IMR-90 (cell line): ENCODE measurements at regions not wholly inside any gene's neighbourhood (a gene's known extent, or its start where the extent isn't known, plus 50 kb on each side); places are given as distances from the start of the nearest gene placed in this dataset.

Source experiments
- ATAC-seq: fragments of 200-7000 bp; cut with Tn5 transposase; 2 replicates; pipeline ENCODE4 v1.9.1; 2020; ENCODE audit warnings: low read depth, mild to moderate bottlenecking, moderate library complexity
- BruUV-seq: library from RNA; stranded (reverse); fragments of 400-500 nt; replicated peaks from 2 replicates; lab custom pipeline; 2021; lab: Mats Ljungman, UMichigan
- CTCF ChIA-PET: fragments of 300-600 bp; formaldehyde crosslinking; extraction: SDS; loops from one replicate; lab custom pipeline; 2021; ENCODE audit warnings: antibody characterized with exemption; lab: Yijun Ruan, JAX
- POLR2A ChIA-PET: fragments of 300-600 bp; sonication (Branson Sonifier 250); formaldehyde crosslinking; loops from one replicate; lab custom pipeline; 2022; ENCODE audit warnings: antibody characterized with exemption; ENCODE audit not compliant: unreplicated experiment; lab: Charles Lee
- DNase-seq: peaks from one replicate; pipeline ENCODE4 v3.0.0; 2013
- H2AFZ ChIP-seq: replicated peaks from 2 replicates; pipeline ENCODE3; 2013; ENCODE audit warnings: low read length, mild to moderate bottlenecking; ENCODE audit not compliant: poor library complexity
- H2AK5ac ChIP-seq: 2 replicates; pipeline ENCODE4 v1.6.1; 2013; ENCODE audit warnings: low read depth, low read length, inconsistent platforms
- H2AK9ac ChIP-seq: replicated peaks from 2 replicates; pipeline ENCODE3; 2013; ENCODE audit warnings: mild to moderate bottlenecking, low read depth, low read length, moderate library complexity; ENCODE audit not compliant: poor library complexity
- H2BK120ac ChIP-seq: 2 replicates; pipeline ENCODE4 v1.6.1; 2013; ENCODE audit warnings: low read depth, low read length, inconsistent platforms
- H2BK15ac ChIP-seq: 3 replicates; pipeline ENCODE4 v1.6.1; 2013; ENCODE audit warnings: low read depth, low read length, inconsistent platforms
- H2BK20ac ChIP-seq: 2 replicates; pipeline ENCODE4 v1.6.1; 2013; ENCODE audit warnings: low read depth, mild to moderate bottlenecking, inconsistent platforms, low read length, moderate library complexity
- H2BK5ac ChIP-seq: 2 replicates; pipeline ENCODE4 v1.6.1; 2013; ENCODE audit warnings: mild to moderate bottlenecking, low read depth, low read length, inconsistent platforms; ENCODE audit not compliant: poor library complexity, severe bottlenecking
- H3K14ac ChIP-seq: replicated peaks from 2 replicates; pipeline ENCODE4 v1.6.1; 2013; ENCODE audit warnings: low read depth, low read length, inconsistent platforms
- H3K18ac ChIP-seq: 2 replicates; pipeline ENCODE4 v1.6.1; 2013; ENCODE audit warnings: low read depth, low read length, control low read depth
- H3K23ac ChIP-seq: 2 replicates; pipeline ENCODE4 v1.6.1; 2013; ENCODE audit warnings: low read depth, low read length, inconsistent platforms
- H3K27ac ChIP-seq: 2 replicates; pipeline ENCODE4 v1.5.1; 2013; ENCODE audit warnings: mild to moderate bottlenecking, control low read depth, low read length; ENCODE audit not compliant: insufficient read depth
- H3K27me3 ChIP-seq: 2 replicates; pipeline ENCODE4 v1.6.1; 2013; ENCODE audit warnings: low read length; ENCODE audit not compliant: control insufficient read depth, insufficient read depth
- H3K36me3 ChIP-seq: 2 replicates; pipeline ENCODE4 v1.6.1; 2013; ENCODE audit warnings: low read length, mixed read lengths; ENCODE audit not compliant: control insufficient read depth, insufficient read depth
- H3K4ac ChIP-seq: 2 replicates; pipeline ENCODE4 v1.6.1; 2013; ENCODE audit warnings: low read depth, low read length, inconsistent platforms
- H3K4me1 ChIP-seq: 2 replicates; pipeline ENCODE4 v1.6.1; 2013; ENCODE audit warnings: low read length, mixed read lengths; ENCODE audit not compliant: control insufficient read depth, insufficient read depth
- H3K4me2 ChIP-seq: 2 replicates; pipeline ENCODE4 v1.6.1; 2013; ENCODE audit warnings: low read depth, mild to moderate bottlenecking, control low read depth, low read length, moderate library complexity
- H3K4me3 ChIP-seq: 2 replicates; pipeline ENCODE4 v1.5.1; 2013; ENCODE audit warnings: low read depth, mild to moderate bottlenecking, control low read depth, low read length, moderate library complexity; ENCODE audit not compliant: insufficient read depth
- H3K56ac ChIP-seq: 2 replicates; pipeline ENCODE4 v1.6.1; 2013; ENCODE audit warnings: low read length, inconsistent platforms; ENCODE audit not compliant: insufficient read depth; ENCODE audit errors: extremely low read depth
- H3K79me1 ChIP-seq, 2 experiments: 2 replicates each; pipeline ENCODE4 v1.6.1; 2013; ENCODE audit warnings: low read length in 2 of 2, inconsistent platforms in 1 of 2, low read depth in 1 of 2
- H3K9ac ChIP-seq: 2 replicates; pipeline ENCODE4 v1.6.1; 2013; ENCODE audit warnings: low read depth, low read length, control low read depth
- H3K9me1 ChIP-seq: 2 replicates; pipeline ENCODE4 v1.6.1; 2013; ENCODE audit warnings: low read length, inconsistent platforms; ENCODE audit not compliant: insufficient read depth
- H3K9me3 ChIP-seq: 2 replicates; pipeline ENCODE4 v1.6.1; 2013; ENCODE audit warnings: low read length; ENCODE audit not compliant: control insufficient read depth, insufficient read depth
- H4K20me1 ChIP-seq: 2 replicates; pipeline ENCODE4 v1.6.1; 2013; ENCODE audit warnings: low read length, inconsistent platforms; ENCODE audit not compliant: insufficient read depth
- H4K5ac ChIP-seq: 2 replicates; pipeline ENCODE4 v1.6.1; 2013; ENCODE audit warnings: mild to moderate bottlenecking, low read depth, low read length, control low read depth
- H4K8ac ChIP-seq, 2 experiments: 2 replicates each; pipeline ENCODE4 v1.6.1; 2013; ENCODE audit warnings: low read depth in 2 of 2, low read length in 2 of 2, control low read depth in 1 of 2, inconsistent platforms in 1 of 2
- H4K91ac ChIP-seq: 2 replicates; pipeline ENCODE4 v1.6.1; 2013; ENCODE audit warnings: low read depth, low read length, inconsistent platforms; ENCODE audit not compliant: insufficient read depth
- MAFK ChIP-seq: IDR thresholded peaks from 2 replicates; pipeline ENCODE4 v1.6.1; 2012; ENCODE audit warnings: low read depth, low read length, improper control_type of control experiment
- NFE2L2 ChIP-seq: fragments of 150-350 bp; IDR thresholded peaks from 2 replicates; pipeline ENCODE4 v1.6.1; 2016; ENCODE audit warnings: low read depth, mild to moderate bottlenecking, low read length
- RCOR1 ChIP-seq: IDR thresholded peaks from 2 replicates; pipeline ENCODE4 v1.6.1; 2012; ENCODE audit warnings: mild to moderate bottlenecking, low read length, improper control_type of control experiment; ENCODE audit not compliant: insufficient replicate concordance
- WGBS, 2 experiments: methylation state at CpG; one replicate each; pipeline versions ENCODE4 v1.1.5 to v1.1.7; 2013; ENCODE audit warnings: missing lambda C conversion rate in 2 of 2; ENCODE audit not compliant: insufficient read length in 1 of 2; ENCODE audit errors: extremely low coverage in 2 of 2; 5-methylcytosine and 5-hydroxymethylcytosine counted together
- dilution Hi-C: fragments of 300-500 bp; cut with HindIII; formaldehyde crosslinking; loops from one replicate; pipeline ENCODE4 v1.14.3; 2018; ENCODE audit warnings: low sequenced_read_pairs; ENCODE audit not compliant: unreplicated experiment
- in situ Hi-C: fragments of 300-500 bp; cut with MboI; formaldehyde crosslinking; loops from 3 replicates; pipeline ENCODE4 v1.14.3; 2019; ENCODE audit warnings: low sequenced_read_pairs, inconsistent platforms, mixed read lengths
- intact Hi-C: fragments of 100-400 bp; cut with micrococcal nuclease; formaldehyde crosslinking; loops from 2 replicates; pipeline ENCODE4 v1.10.0; 2022
- TF ChIP-seq, protein P1 (sequence below): fragments of 150-350 bp; IDR thresholded peaks from 2 replicates; pipeline ENCODE4 v1.6.1; 2017; ENCODE audit warnings: mild to moderate bottlenecking, antibody characterized with exemption, low read length, low read depth

DNA sequence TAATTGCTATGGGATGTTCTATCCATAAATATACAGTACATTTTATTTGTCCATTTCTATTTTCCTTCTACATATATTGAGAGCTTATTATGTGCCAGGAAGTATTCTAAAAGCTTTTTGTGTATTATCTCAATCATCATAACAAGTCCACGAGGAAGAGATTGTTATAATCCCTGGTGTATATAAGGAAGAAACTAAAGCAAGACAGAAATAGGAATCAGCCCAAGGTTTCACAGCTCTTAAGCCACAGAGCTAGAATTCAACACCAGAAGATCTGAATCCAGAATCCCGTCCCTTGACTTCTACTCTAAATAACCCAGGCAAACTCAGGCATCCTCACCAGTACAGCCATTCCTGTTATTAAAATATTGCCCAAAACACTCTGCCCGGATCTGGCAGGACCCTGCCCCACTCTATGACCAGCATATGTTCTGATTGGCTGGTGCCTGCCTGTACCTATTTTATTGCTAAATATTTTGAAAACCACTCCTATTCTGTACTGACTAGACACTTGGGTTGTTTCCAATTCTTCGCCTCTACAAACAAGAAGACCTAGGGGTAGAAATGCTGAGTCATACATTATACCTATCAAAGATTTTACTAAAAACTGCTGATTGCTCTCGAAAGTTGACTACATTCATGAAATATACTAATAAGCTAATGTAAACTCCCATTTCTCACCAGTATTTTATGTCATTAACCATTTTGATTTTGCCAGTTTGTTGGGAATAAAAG, 297.4 kb downstream of the ENC1 start:
- intact Hi-C loops (no loop called here), dilution Hi-C loops (no loop called here), in situ Hi-C loops (no loop called here)
- no peak overlapping the region for H3K18ac ChIP-seq
- H2BK5ac ChIP-seq: no peak overlapping the region
- no peaks in the 10 kb centered on the region for H3K9me1 ChIP-seq
- no peak overlapping the region for H2BK120ac ChIP-seq
- TF ChIP-seq, protein P1, sequence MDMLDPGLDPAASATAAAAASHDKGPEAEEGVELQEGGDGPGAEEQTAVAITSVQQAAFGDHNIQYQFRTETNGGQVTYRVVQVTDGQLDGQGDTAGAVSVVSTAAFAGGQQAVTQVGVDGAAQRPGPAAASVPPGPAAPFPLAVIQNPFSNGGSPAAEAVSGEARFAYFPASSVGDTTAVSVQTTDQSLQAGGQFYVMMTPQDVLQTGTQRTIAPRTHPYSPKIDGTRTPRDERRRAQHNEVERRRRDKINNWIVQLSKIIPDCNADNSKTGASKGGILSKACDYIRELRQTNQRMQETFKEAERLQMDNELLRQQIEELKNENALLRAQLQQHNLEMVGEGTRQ: no peak
- TF ChIP-seq MAFK (peak; percentile 94), NFE2L2 (peak; percentile 91), RCOR1 (no peak)
- no peak overlapping the region for H2AFZ ChIP-seq
- no peak for ATAC-seq
- H2BK20ac ChIP-seq: no peak overlapping the region
- no peak overlapping the region for H2AK5ac ChIP-seq
- BruUV-seq: no TSS peak
- H3K23ac ChIP-seq: no peak overlapping the region
- H2BK15ac ChIP-seq: no peak overlapping the region
- H3K79me1 ChIP-seq: no peaks in the 10 kb centered on the region
- no peak overlapping the region for H4K8ac ChIP-seq
- ChIA-PET POLR2A (no interaction called here), CTCF (interaction anchor here (0.7 to 1.4 kb wide), 2 partner anchors 12 to 368 kb away, joined by 3 read pairs; no protein-coding TSS in a partner anchor)
- no peak overlapping the region for H3K4me2 ChIP-seq
- H3K9me3 ChIP-seq: no peaks in the 10 kb centered on the region
- no peak overlapping the region for H4K5ac ChIP-seq
- no peak overlapping the region for H4K91ac ChIP-seq
- peak; percentile 5 for DNase-seq
- H3K36me3 ChIP-seq: no peaks in the 10 kb centered on the region
- no peak overlapping the region for H3K27ac ChIP-seq
- H3K4me1 ChIP-seq: no peaks in the 10 kb centered on the region
- 83% methylated on average over 1 of the region's 5 CpGs; no CpG with 5 or more reads in 1 of the 2 experiments for WGBS, 2 experiments
- H3K9ac ChIP-seq: no peak overlapping the region
- no peak overlapping the region for H3K4ac ChIP-seq
- no peaks in the 10 kb centered on the region for H4K20me1 ChIP-seq
- H3K56ac ChIP-seq: no peak overlapping the region
- no peak overlapping the region for H3K14ac ChIP-seq
- H3K27me3 ChIP-seq: peaks cover 16% of the 10 kb centered on the region
- H3K4me3 ChIP-seq: no peak overlapping the region
- H2AK9ac ChIP-seq: no peak overlapping the region
